ENCODE measurements at regions not wholly inside any gene's neighbourhood (a gene's known extent, or its start where the extent isn't known, plus 50 kb on each side); places are given as distances from the start of the nearest gene placed in this dataset.

DNA sequence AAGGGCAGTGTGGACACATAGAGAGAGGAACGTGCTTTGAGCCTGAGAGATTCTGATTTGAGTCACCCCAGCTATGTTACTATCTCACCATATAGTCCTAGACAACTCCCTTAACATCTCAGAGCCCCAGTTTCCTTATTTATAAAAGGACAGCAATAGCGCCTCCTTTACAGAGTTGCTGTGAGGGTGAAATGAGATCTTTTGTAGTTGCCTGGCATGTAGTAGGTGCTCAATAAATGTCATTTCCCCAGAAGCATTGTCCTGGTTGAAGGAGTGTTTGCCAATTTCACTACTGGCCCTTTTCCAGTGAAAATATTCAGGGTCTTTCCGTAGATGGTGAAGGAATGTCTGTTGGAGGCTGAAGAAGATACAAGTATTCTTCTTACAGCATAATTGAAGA is 51.3 kb upstream of the FAM180A start:
- TF ChIP-seq, protein P1, sequence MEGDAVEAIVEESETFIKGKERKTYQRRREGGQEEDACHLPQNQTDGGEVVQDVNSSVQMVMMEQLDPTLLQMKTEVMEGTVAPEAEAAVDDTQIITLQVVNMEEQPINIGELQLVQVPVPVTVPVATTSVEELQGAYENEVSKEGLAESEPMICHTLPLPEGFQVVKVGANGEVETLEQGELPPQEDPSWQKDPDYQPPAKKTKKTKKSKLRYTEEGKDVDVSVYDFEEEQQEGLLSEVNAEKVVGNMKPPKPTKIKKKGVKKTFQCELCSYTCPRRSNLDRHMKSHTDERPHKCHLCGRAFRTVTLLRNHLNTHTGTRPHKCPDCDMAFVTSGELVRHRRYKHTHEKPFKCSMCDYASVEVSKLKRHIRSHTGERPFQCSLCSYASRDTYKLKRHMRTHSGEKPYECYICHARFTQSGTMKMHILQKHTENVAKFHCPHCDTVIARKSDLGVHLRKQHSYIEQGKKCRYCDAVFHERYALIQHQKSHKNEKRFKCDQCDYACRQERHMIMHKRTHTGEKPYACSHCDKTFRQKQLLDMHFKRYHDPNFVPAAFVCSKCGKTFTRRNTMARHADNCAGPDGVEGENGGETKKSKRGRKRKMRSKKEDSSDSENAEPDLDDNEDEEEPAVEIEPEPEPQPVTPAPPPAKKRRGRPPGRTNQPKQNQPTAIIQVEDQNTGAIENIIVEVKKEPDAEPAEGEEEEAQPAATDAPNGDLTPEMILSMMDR (conservative IDR thresholded peaks at IDR 0.05 in 1 of 2, IDR thresholded peaks at IDR 0.05 in 1 of 2; ENCODE audit: low read depth in 1 of 2, low read length in 2 of 2) = no peak
- TF ChIP-seq EZH2 (IDR thresholded peaks at IDR 0.05; ENCODE audit: low read length, missing control alignments) = no peak

All from fibroblast of lung (primary cell).